ENCODE measurements at regions not wholly inside any gene's neighbourhood (a gene's known extent, or its start where the extent isn't known, plus 50 kb on each side); places are given as distances from the start of the nearest gene placed in this dataset.

GRCh38 chr6:4670290-4670689 lies 105.9 kb upstream of the CDYL start:
- Histone ChIP-seq H3K27ac (ENCODE audit: low read depth, low read length) (no peak overlapping the region), H3K4me3 (ENCODE audit: low read depth, low read length) (no peak overlapping the region), H3K9me3 (ENCODE audit: control insufficient read depth, insufficient read depth, low read length) (no peaks in the 10 kb centered on the region), H3K4me1 (ENCODE audit: control insufficient read depth, insufficient read depth, low read length) (peaks cover 14% of the 10 kb centered on the region), H3K27me3 (ENCODE audit: control insufficient read depth, insufficient read depth, low read length) (no peaks in the 10 kb centered on the region), H3K36me3 (ENCODE audit: control insufficient read depth, insufficient read depth, low read length) (no peaks in the 10 kb centered on the region)
- DNase-seq (ENCODE audit: low read depth in 4 of 6, low spot score in 6 of 6) = peak in 2 of 6 donors; percentile 35 to 57
- WGBS (ENCODE audit: insufficient coverage) = 87% methylated on average over 4 of the region's 10 CpGs

GRCh38 chr6:4668271-4669179 lies 107.7 kb upstream of the CDYL start:
- no peak overlapping the region for H3K27ac ChIP-seq (ENCODE audit: low read depth, low read length)
- WGBS (ENCODE audit: insufficient coverage) = 87% methylated on average over 8 of the region's 10 CpGs
- H3K36me3 ChIP-seq (ENCODE audit: control insufficient read depth, insufficient read depth, low read length) = no peaks in the 10 kb centered on the region
- no peaks in the 10 kb centered on the region for H3K9me3 ChIP-seq (ENCODE audit: control insufficient read depth, insufficient read depth, low read length)
- no peak overlapping the region for H3K4me3 ChIP-seq (ENCODE audit: low read depth, low read length)
- DNase-seq (ENCODE audit: low read depth in 4 of 6, low spot score in 6 of 6) = peak in 1 of 6 donors; percentile 43
- peaks cover 12% of the 10 kb centered on the region for H3K4me1 ChIP-seq (ENCODE audit: control insufficient read depth, insufficient read depth, low read length)
- no peaks in the 10 kb centered on the region for H3K27me3 ChIP-seq (ENCODE audit: control insufficient read depth, insufficient read depth, low read length)

- H3K27ac ChIP-seq (ENCODE audit: low read depth, low read length) = no peak overlapping the region
- H3K36me3 ChIP-seq (ENCODE audit: control insufficient read depth, insufficient read depth, low read length) = no peaks in the 10 kb centered on the region
- DNase-seq (ENCODE audit: low read depth in 4 of 6, low spot score in 6 of 6) = no peak
- H3K4me1 ChIP-seq (ENCODE audit: control insufficient read depth, insufficient read depth, low read length) = peaks cover 12% of the 10 kb centered on the region
- no peaks in the 10 kb centered on the region for H3K9me3 ChIP-seq (ENCODE audit: control insufficient read depth, insufficient read depth, low read length)
- WGBS (ENCODE audit: insufficient coverage) = no CpG with 5 or more reads among the region's 2 CpGs
- H3K4me3 ChIP-seq (ENCODE audit: low read depth, low read length) = no peak overlapping the region
- H3K27me3 ChIP-seq (ENCODE audit: control insufficient read depth, insufficient read depth, low read length) = no peaks in the 10 kb centered on the region
These were observed 108.6 kb upstream of the CDYL start for GRCh38 chr6:4667591-4667990.

- Histone ChIP-seq H3K27ac (ENCODE audit: low read depth, low read length) (no peak overlapping the region), H3K9me3 (ENCODE audit: control insufficient read depth, insufficient read depth, low read length) (no peaks in the 10 kb centered on the region), H3K27me3 (ENCODE audit: control insufficient read depth, insufficient read depth, low read length) (no peaks in the 10 kb centered on the region), H3K36me3 (ENCODE audit: control insufficient read depth, insufficient read depth, low read length) (no peaks in the 10 kb centered on the region), H3K4me1 (ENCODE audit: control insufficient read depth, insufficient read depth, low read length) (peaks cover 12% of the 10 kb centered on the region), H3K4me3 (ENCODE audit: low read depth, low read length) (no peak overlapping the region)
- 100% methylated on average over 2 of the region's 3 CpGs for WGBS (ENCODE audit: insufficient coverage)
- no peak for DNase-seq (ENCODE audit: low read depth in 4 of 6, low spot score in 6 of 6)
These were observed 109.2 kb upstream of the CDYL start for GRCh38 chr6:4666886-4667513.

- WGBS (ENCODE audit: insufficient coverage) = 96% methylated on average over 5 of the region's 7 CpGs
- H3K36me3 ChIP-seq (ENCODE audit: control insufficient read depth, insufficient read depth, low read length) = no peaks in the 10 kb centered on the region
- no peak overlapping the region for H3K27ac ChIP-seq (ENCODE audit: low read depth, low read length)
- no peaks in the 10 kb centered on the region for H3K9me3 ChIP-seq (ENCODE audit: control insufficient read depth, insufficient read depth, low read length)
- H3K27me3 ChIP-seq (ENCODE audit: control insufficient read depth, insufficient read depth, low read length) = no peaks in the 10 kb centered on the region
- DNase-seq (ENCODE audit: low read depth in 4 of 6, low spot score in 6 of 6) = no peak
- no peak overlapping the region for H3K4me3 ChIP-seq (ENCODE audit: low read depth, low read length)
- peaks cover 12% of the 10 kb centered on the region for H3K4me1 ChIP-seq (ENCODE audit: control insufficient read depth, insufficient read depth, low read length)
These were observed 110.5 kb upstream of the CDYL start for GRCh38 chr6:4665489-4666417.

GRCh38 chr6:4664911-4665310 lies 111.3 kb upstream of the CDYL start:
- H3K36me3 ChIP-seq (ENCODE audit: control insufficient read depth, insufficient read depth, low read length) = no peaks in the 10 kb centered on the region
- 88% methylated on average over 6 of the region's 6 CpGs for WGBS (ENCODE audit: insufficient coverage)
- no peak overlapping the region for H3K27ac ChIP-seq (ENCODE audit: low read depth, low read length)
- H3K4me3 ChIP-seq (ENCODE audit: low read depth, low read length) = no peak overlapping the region
- DNase-seq (ENCODE audit: low read depth in 4 of 6, low spot score in 6 of 6) = no peak
- no peaks in the 10 kb centered on the region for H3K27me3 ChIP-seq (ENCODE audit: control insufficient read depth, insufficient read depth, low read length)
- H3K9me3 ChIP-seq (ENCODE audit: control insufficient read depth, insufficient read depth, low read length) = no peaks in the 10 kb centered on the region
- peaks cover 12% of the 10 kb centered on the region for H3K4me1 ChIP-seq (ENCODE audit: control insufficient read depth, insufficient read depth, low read length)

GRCh38 chr6:4664117-4664626 lies 112.0 kb upstream of the CDYL start:
- no peak overlapping the region for H3K4me3 ChIP-seq (ENCODE audit: low read depth, low read length)
- H3K27ac ChIP-seq (ENCODE audit: low read depth, low read length) = no peak overlapping the region
- no peaks in the 10 kb centered on the region for H3K9me3 ChIP-seq (ENCODE audit: control insufficient read depth, insufficient read depth, low read length)
- H3K4me1 ChIP-seq (ENCODE audit: control insufficient read depth, insufficient read depth, low read length) = peaks cover 12% of the 10 kb centered on the region
- H3K36me3 ChIP-seq (ENCODE audit: control insufficient read depth, insufficient read depth, low read length) = no peaks in the 10 kb centered on the region
- 66% methylated on average over 2 of the region's 7 CpGs for WGBS (ENCODE audit: insufficient coverage)
- peak in 1 of 6 donors; percentile 69 for DNase-seq (ENCODE audit: low read depth in 4 of 6, low spot score in 6 of 6)
- no peaks in the 10 kb centered on the region for H3K27me3 ChIP-seq (ENCODE audit: control insufficient read depth, insufficient read depth, low read length)

- no peaks in the 10 kb centered on the region for H3K27me3 ChIP-seq (ENCODE audit: control insufficient read depth, insufficient read depth, low read length)
- WGBS (ENCODE audit: insufficient coverage) = 56% methylated on average over 6 of the region's 7 CpGs
- H3K4me3 ChIP-seq (ENCODE audit: low read depth, low read length) = no peak overlapping the region
- H3K27ac ChIP-seq (ENCODE audit: low read depth, low read length) = no peak overlapping the region
- H3K4me1 ChIP-seq (ENCODE audit: control insufficient read depth, insufficient read depth, low read length) = peaks cover 5% of the 10 kb centered on the region
- no peaks in the 10 kb centered on the region for H3K36me3 ChIP-seq (ENCODE audit: control insufficient read depth, insufficient read depth, low read length)
- no peak for DNase-seq (ENCODE audit: low read depth in 4 of 6, low spot score in 6 of 6)
- no peaks in the 10 kb centered on the region for H3K9me3 ChIP-seq (ENCODE audit: control insufficient read depth, insufficient read depth, low read length)
These were observed 113.3 kb upstream of the CDYL start for GRCh38 chr6:4662886-4663285.

GRCh38 chr6:4661391-4661790 lies 114.8 kb upstream of the CDYL start:
- DNase-seq (ENCODE audit: low read depth in 4 of 6, low spot score in 6 of 6) = no peak
- no peaks in the 10 kb centered on the region for H3K9me3 ChIP-seq (ENCODE audit: control insufficient read depth, insufficient read depth, low read length)

More at GRCh38 chr6:4661391-4661790, 114.8 kb upstream of the CDYL start:
- no peak overlapping the region for H3K4me3 ChIP-seq (ENCODE audit: low read depth, low read length)
- no peaks in the 10 kb centered on the region for H3K27me3 ChIP-seq (ENCODE audit: control insufficient read depth, insufficient read depth, low read length)
- H3K36me3 ChIP-seq (ENCODE audit: control insufficient read depth, insufficient read depth, low read length) = no peaks in the 10 kb centered on the region
- peaks cover 5% of the 10 kb centered on the region for H3K4me1 ChIP-seq (ENCODE audit: control insufficient read depth, insufficient read depth, low read length)
- no peak overlapping the region for H3K27ac ChIP-seq (ENCODE audit: low read depth, low read length)
- WGBS (ENCODE audit: insufficient coverage) = 89% methylated on average over 7 of the region's 8 CpGs

Measured in spinal cord (tissue), 9 donors.